NCI-H2171 treated with DMSO at 0.1 percent for 48 hours (cell line): ENCODE measurements at regions not wholly inside any gene's neighbourhood (a gene's known extent, or its start where the extent isn't known, plus 50 kb on each side); places are given as distances from the start of the nearest gene placed in this dataset.

Source experiments
- DNase-seq: peaks from one replicate; lab custom pipeline; 2025; lab: John Stamatoyannopoulos, UW

DNA sequence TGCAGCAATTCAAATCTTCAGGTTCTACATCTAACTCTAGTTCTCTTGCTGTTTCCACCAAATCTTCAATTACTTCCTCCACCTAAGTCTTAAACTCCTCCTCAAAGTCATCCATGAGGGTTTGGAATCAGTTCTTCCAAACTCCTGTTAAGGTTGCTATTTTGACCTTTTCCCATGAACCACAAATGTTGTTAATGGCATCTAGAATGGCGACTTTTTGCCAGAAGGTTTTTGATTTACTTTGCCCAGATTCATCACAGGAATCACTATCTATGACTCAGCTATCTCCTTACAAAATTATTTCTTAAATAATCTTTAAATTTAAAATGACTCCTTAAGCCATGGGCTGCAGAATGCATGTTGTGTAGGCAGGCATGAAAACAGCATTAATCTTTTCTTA, 368.9 kb upstream of the TNP1 start:
- DNase-seq, result no peak

DNA sequence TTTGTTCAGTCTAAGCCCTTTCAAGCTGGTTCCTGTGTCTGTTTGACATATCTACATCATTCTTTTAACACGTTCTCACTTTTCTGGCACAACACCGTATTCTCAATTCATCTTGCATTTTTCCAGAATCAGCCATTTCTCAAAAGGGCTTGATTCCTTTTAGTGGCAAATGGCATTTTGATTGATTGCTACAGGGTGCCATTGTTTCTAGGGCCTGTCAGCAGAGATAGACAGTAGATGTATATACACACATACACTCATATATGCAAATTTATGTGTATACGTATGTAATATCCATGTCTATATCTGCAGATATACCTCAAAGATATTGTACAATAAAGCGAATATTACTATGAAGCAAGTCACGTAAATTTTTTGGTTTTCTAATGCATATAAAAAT, 367.9 kb upstream of the TNP1 start:
- no peak for DNase-seq

DNA sequence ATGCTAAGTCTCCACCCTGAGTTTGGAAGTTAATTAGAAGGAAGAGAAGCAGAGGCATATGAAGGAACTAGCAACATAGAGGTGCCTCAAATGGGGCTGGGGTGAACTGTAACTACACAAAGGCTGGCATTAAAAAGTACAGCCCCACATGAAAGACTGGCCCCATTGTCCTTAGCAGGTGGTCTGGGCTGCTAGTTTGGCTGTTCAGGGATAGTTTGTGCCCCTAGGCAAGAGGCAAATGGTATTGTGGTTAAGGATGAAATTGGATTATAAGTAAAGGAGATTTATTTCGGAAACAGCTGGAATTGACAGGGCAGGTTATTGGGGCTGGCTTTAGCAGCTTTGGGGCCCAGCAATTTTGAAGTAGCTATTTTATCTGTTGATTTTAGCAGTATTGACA, 365.7 kb upstream of the TNP1 start:
- no peak for DNase-seq

DNA sequence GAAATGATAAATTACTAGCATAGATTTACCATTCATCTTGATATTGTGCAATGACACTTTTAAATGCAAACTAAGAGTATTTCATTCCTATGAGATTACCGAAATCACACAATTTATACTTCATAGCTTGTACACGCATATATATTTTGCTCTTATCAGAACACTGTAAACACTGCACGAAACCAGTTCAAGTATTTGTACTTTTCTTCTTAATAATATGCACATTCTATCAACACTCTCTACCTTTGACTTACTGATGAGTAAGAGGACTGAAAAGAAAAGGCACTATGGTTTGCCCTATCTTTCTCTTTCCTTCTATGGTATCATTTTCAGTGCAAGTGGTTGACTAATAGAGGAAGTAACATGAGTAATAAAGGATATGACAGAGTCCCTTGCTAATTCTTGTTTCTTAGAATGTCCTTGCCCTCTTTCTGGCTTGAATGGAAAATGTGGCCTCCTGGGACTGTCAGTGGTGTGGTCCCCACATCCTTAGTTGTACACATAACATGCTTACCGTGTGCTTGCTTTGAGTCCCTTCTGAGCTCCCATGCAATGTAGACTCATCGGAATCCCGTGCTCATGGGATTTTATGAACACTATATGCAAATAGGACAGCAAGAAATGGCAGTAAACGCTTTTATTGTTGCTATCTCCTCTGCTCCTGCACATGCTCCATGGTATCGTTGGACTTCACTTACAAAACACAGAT, 363.5 kb upstream of the TNP1 start:
- DNase-seq, result no peak

DNA sequence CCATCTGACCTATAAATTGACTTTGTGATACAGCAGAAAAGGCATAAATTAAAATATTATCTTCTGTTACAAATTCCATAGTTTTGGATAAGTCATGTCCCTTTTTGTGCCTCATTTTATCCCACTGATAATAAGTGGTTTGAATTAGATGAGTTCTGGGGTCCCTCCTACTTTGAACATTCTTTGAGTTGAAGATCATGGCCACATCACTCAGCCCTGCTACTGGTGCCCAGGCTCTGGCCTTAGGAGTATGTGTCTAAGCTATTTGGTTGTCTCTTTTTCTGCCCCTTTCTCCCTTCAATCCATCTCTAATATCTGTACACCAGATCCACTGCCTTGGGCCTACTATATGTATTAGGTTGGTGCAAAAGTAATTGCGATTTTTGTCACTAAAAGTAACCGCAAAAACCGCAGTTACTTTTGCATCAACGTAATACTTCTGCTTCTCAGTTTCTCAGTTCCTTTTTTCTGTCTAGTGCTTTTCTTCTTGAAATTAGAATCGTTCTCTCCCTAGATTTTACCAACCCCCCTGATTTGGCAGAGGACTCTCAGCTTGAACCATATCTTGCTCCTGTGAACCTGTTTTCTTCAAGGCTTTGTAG, 362.5 kb upstream of the TNP1 start:
- no peak for DNase-seq

DNA sequence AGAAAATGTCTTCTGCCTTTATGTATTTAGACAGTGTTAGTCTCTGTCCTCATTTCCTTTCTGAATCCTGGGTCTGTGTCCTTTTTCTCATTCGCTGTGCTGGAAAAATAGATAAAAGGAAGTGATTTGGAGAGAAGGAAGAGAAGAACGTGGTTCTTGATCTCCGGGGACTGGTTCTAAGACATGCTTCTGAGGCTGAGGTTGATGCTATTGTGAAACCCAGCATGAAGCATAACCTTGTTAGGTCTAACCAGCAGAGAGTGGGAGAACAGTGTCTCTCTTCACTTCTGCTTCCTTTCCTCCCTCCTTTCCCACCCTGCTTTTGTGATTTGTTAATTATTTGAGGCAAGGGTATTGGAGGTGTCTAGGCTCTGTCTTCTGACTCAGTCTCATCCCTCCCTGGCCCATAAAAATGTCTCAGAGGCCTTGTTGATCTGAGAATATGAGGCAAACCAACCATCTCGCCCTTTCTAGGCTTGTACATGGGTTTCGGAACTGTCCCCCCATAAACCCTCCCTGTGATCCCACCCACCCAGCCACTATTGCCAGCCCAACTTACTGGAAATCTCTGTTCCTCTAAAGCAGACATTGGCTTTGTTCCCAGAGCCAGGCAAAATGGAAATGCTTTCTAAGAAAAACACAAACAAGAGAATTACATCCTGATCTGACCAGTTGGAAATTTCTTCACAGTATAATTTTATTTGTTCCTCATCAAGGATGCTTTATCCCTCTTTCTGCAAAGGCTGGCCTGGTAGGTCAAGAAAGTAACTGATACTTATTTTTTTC, 360.6 kb upstream of the TNP1 start:
- no peak for DNase-seq

DNA sequence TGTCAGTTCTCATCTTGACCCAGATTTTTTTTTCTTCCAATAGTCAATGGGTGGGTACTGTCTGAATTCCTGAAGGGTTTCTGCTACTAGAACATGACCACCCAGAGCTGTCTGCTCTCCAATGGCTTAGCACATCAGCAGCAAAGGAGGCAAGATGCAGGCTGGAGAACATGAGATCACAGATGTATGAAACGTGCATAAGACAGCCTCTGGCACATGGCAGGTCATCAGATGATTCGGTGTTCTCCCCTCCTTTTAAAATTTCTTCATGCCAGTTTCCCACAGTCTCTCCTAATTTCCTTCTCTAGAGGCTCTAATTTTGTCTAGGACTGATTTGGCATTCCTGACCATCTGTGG, 359.3 kb upstream of the TNP1 start:
- DNase-seq, result no peak

DNA sequence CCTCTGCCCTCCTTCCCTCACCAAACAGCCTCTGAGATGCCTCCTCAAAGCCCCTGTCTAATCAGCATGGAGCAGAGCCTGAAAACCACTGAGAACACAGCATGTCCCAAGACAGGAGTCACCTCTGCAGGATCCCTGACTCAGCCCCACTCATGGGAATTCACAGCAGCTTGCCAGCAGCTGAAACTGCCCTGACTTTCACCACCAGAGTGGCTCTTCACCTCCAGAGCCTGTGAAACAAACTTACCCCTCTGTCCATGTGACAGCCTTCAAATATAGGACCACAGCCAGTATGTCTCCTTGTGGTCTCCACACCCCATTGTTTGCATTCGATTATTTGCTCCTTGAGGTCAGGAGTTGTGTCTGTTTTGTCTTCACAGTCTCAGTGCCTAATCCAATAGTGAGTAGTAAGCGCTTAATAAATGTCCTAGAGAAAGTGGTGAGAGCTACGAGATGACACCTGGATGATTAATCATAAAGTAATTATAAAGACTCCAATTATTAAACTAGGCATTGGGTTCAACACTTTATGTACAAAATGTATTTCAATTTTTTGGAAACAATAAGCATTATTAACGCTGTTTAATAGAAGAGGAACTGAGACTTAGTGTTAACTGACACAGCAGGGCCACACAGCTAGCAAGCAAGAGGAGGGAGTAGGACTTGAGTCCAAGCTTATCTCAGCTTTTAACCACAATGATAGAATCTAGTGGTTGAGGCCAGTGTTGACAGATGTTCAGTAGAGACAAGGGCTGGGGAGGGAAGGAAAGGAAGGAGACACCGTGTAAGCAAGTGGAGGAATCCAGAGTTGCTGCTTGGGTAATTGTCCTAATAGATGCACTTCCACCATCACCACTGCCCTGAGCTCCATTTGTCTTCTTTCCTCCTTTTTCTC, 358.7 kb upstream of the TNP1 start:
- no peak for DNase-seq

DNA sequence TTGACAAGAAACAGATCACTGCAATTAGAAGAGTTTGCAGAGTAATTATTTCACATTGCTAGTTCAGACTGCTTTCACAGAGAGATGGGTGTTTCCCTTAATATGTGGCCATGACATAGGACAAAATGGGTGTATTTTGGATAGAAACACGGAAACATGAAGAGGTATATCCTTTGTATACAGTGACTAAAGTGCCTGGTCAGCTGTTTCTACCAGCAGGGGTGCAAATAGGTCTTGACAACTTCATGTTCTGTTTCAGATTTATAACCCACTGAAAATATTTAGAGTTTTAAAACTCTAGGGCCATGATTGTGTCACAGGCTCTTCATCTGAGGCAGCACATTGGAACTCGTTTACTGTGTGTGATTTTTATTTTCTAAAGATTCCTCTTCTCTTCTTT, 357.1 kb upstream of the TNP1 start:
- DNase-seq, result no peak

DNA sequence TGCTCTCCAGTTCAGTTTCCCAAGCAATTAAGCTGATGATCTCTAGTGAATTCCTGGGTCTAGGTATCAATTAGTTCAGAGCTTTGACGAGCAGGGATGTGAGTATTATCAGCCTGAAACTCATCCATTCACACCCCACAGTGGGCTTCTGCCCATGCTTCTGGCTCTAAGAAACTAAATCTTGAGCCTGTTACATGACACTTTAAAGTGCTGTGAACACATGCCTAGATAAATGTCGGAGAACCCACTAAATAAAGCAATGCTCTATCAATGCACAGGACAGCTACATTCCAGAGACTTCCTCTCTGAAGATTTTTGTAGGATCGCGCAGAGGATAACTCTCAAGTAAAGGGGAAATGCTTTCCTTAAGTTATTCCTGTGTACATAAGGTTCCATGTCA, 356.5 kb upstream of the TNP1 start:
- no peak for DNase-seq

DNA sequence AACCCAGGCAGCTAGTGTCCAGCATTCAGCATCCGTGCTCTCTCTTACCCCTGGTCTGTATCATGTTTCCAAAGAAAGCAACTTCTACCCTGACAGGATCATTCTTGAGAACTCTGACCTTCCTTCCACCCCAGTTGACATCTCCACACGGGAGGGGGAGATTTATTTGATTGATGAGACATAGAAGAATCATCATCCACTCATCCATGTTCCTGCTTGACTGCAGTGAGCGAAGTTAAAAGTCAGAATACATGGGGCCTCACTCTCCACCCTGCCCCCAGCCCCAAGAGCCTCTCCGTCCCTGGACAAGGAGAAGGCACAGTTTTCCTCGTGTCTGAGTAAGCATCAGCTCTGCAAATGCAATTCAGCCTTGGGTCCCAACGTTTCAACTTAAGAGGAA, 356.0 kb upstream of the TNP1 start:
- DNase-seq, result no peak

DNA sequence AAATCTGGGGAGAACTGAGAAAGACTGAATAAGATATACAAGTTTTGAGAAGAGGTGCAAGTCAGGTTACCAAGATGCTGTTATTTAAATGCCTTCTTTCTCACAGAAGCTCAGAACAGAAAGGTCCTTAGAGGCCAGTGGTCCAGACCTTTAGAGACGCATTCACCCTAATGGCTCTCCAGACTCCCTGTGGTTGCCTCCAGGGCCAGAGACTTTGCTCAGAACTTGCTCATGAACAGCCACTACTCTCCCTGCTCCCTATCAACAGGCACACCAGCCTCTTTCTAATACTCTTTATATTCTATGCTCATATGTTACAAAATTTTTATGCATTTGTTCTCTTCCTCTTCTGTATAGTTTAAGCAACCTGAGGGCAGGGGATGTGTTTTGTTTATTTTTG, 349.0 kb upstream of the TNP1 start:
- no peak for DNase-seq

DNA sequence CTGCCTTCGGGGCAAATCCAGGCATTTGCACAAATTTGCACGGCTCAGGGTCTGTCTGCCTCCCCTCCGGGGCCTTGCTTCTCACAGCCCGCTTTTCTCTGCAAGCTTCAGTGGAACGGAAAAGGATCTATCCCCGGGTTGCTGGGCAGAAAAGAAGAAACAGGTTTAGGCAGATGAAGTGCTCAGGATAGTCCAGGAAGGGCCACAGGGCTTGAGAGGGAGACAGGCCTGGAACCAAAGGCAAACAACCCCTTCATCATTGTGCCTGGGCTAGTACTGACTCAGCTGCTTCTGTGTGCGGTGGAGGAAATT, 347.8 kb upstream of the TNP1 start:
- DNase-seq, result no peak

DNA sequence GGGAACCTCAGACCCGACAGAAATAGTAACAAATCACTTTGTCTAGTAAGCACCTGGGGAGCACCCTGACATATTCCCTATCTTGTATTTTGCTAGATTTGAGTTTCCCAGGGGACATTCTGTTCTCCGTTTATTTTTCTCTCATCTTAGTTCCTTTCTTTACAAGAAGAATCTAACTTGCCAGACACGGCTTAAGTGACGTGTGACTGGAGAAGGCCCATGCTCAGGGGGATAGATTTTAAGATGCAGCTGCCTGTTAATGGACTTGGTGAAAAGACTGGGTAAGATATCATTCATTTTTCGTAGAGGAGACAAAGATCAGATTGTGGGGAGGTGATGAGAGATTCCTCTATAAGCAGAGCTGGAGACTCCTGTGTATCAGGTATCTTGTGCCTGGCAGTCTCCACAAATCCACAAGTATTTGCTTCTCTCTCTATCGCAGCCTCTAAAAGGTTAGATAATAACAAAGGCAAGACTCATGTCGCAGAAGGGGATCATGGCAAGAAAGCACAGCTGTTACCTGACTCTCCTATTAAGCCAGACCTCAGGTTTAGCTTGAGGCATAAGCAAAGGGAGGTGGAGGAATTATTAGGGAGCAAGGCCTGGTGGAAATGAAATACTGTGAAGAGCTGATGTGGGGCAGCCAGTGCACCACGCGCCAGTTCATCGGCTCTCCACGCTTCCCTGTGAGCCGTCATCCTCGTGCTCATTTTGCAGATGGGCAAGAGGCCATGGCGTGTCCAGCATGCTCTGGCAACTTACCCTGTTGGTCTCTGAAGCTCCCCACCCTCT, 347.2 kb upstream of the TNP1 start:
- DNase-seq, result peak; percentile 30

DNA sequence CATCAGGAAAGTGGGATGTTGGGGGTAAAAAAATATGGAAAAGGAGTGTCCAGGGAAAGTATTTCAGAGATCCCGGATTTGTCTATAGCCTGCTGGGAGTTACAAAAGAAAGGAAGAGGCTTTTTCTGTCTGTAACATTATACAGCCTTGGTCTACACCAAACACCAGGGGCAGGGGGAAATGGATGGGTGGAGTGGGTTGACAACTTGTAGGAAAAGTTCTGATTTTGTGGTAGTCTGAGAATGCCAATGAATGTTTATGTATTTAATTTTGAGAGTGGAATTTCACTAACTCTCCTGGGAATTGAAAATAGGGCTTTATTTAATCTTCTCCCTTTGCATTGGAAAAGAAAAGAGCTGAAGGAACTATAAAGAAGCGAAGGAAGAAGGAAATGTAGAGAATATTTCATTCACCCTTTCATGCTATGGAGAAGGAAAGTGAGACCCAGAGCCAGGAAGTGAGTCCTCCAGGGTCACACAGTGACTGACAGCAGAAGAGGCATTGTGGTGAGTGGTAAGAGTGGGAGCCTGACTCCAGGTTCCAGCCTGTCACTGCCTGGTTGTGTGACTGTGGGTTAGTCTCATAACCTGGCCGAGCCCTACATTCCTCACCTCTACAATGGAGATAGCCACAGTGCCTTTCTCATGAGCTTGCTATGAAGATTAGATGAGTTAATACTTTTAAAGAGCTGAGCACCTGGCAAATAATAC, 346.3 kb upstream of the TNP1 start:
- DNase-seq, result no peak

DNA sequence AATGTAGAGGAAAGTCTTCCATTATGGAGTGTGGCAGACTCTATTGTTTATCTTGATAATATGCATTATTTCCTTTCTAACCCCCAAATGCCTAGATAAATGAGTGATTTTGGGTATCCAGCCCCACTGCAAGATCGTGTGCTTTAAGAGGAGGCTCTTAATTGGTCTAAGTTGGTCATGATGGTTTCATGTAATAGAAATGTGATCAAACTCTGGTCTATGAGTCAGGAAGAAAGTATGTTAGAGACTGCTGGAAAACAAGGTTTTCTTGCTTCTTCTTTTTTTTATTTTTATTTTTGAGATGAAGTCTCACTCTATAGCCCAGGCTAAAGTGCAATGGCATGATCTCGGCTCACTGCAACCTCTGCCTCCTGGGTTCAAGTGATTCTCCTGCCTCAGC, 344.5 kb upstream of the TNP1 start:
- DNase-seq, result no peak

DNA sequence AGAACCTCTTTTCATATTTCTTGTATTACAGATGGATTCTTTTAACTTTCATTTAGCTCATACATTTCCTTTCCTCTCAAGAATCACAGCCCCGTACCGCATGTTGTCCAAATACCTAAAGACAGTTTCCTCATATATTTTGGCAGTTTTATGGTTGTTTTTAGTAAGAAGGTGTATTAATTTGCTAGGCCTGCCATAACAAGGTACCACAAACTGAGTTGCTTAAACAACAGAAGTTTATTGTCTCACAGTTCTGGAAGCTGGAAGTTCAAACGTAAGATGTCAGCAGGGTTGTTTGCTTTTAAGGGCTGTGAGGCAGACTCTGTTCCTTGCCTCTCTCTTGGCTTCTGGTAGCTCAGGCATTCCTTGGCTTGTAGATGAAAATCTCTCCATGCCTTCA, 343.2 kb upstream of the TNP1 start:
- no peak for DNase-seq

DNA sequence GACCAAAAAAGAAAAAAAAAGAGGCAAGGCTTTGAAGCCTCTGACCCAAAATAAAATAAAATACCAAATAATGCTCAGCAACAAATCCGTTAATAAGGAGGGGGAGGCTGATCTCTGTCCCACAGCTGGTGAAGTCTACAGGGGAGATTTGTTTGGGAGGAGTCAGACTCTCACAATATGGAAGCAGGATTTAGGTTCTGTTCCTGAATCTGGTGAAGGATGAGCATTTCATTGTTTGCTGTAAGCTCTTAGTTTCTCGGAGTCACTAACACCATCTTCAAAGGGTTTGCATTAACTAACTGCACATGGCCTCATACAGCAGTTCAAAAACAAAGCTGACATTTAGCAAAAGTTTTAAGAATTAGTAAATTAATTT, 339.4 kb upstream of the TNP1 start:
- DNase-seq, result no peak

DNA sequence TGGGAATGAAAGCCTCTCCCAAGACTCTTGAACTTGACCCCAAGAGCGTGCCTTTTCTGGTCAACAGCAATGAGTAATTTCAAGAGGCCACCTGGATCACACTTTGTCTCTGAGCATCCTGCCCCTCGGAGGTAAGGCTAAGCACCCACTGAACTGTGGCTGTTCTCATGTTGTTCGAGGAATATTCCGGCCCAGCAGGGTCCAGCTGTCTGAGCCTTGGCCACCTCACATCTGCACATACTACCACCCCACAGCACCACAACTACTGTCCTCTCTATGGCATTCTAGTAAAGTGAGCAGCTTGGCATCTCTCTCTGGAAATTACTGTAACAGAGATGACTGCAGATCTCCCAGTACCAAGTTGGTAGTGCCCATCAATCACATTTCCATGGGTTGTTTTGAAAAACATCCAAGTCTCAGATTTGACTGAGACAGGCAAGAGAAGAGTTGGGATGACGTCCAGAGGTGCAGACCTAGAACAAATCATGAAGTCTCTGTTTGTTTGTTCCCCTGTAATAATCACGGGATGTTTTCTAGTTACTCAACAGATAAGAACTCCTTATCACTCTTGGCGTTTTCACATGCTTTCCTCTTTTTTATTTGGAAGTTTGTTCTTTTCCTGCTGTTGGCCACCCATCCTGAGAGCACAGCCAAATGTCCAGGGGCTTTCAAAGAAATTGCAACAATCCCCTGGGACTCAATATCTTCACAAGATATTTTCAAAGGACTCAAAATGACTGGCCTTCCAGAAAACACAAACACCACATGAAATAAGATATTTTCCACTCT, 336.0 kb upstream of the TNP1 start:
- DNase-seq, result no peak

DNA sequence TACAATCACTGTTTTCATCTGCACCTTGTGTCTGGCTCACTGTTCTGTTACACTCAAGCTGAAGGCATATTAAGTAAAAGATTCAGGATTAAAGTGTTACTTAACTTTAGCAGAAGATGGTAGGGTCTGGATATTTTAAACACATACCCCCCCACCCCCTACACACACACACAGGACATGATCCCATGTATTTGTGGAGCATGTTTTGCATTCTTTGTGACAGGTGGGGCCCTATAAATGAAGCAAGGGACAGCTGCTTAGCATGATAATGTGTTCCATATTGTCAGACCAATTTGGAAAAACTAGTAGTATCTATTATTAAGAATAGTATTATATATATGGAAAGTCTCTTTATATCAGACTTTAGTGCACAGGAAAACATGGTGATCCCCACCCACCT, 335.2 kb upstream of the TNP1 start:
- DNase-seq, result no peak
